KMS-11 (cell line): ENCODE measurements at regions not wholly inside any gene's neighbourhood (a gene's known extent, or its start where the extent isn't known, plus 50 kb on each side); places are given as distances from the start of the nearest gene placed in this dataset.
"Not testable (repeated sequence)": the region's sequence is repeated elsewhere in the genome, so short reads cannot be mapped to it uniquely, and the experiment has no call there.

ENCODE experiments used
- H2AFZ ChIP-seq: fragments of 200-600 bp; sonication (generic); 2 replicates; pipeline ENCODE4 v1.6.1; 2016; ENCODE audit warnings: antibody characterized with exemption, mixed run types, low read depth
- H3K27ac ChIP-seq: fragments of 200-600 bp; sonication (generic); 2 replicates; pipeline ENCODE4 v1.6.1; 2016; ENCODE audit warnings: mild to moderate bottlenecking, mixed run types
- H3K27me3 ChIP-seq: fragments of 200-600 bp; sonication (generic); 2 replicates; pipeline ENCODE4 v1.6.1; 2017; ENCODE audit warnings: mild to moderate bottlenecking, low read depth, mixed run types, moderate library complexity; ENCODE audit not compliant: insufficient read depth
- H3K36me3 ChIP-seq: fragments of 200-600 bp; sonication (generic); 2 replicates; pipeline ENCODE4 v1.6.1; 2017; ENCODE audit warnings: mild to moderate bottlenecking, mixed run types; ENCODE audit not compliant: insufficient read depth
- H3K4me1 ChIP-seq: fragments of 200-600 bp; sonication (generic); 2 replicates; pipeline ENCODE4 v1.6.1; 2016; ENCODE audit warnings: mild to moderate bottlenecking, low read depth, mixed run types; ENCODE audit not compliant: poor library complexity, severe bottlenecking
- H3K4me2 ChIP-seq: fragments of 200-600 bp; sonication (generic); 2 replicates; pipeline ENCODE4 v1.7.0; 2016; ENCODE audit warnings: mild to moderate bottlenecking, mixed run types
- H3K4me3 ChIP-seq: fragments of 200-600 bp; sonication (generic); IDR thresholded peaks from 2 replicates; pipeline ENCODE4 v1.6.1; 2017; ENCODE audit warnings: low read depth, low read length, mixed read lengths; ENCODE audit not compliant: insufficient read depth
- H3K79me2 ChIP-seq: fragments of 200-600 bp; sonication (generic); 2 replicates; pipeline ENCODE4 v1.6.1; 2016; ENCODE audit warnings: low read depth, mixed run types; ENCODE audit not compliant: insufficient read depth
- H3K9ac ChIP-seq: fragments of 200-600 bp; sonication (generic); 2 replicates; pipeline ENCODE4 v1.6.1; 2016; ENCODE audit warnings: mild to moderate bottlenecking, mixed run types
- H4K20me1 ChIP-seq: fragments of 200-600 bp; sonication (generic); 2 replicates; pipeline ENCODE4 v1.6.1; 2016; ENCODE audit warnings: mild to moderate bottlenecking, mixed run types; ENCODE audit not compliant: insufficient read depth
- TF ChIP-seq, protein P1 (sequence below): fragments of 200-600 bp; sonication (generic); conservative IDR thresholded peaks from 2 replicates; pipeline ENCODE4 v1.6.1; 2017; ENCODE audit warnings: low read depth, mild to moderate bottlenecking, antibody characterized with exemption, low read length, moderate library complexity, mixed read lengths

DNA sequence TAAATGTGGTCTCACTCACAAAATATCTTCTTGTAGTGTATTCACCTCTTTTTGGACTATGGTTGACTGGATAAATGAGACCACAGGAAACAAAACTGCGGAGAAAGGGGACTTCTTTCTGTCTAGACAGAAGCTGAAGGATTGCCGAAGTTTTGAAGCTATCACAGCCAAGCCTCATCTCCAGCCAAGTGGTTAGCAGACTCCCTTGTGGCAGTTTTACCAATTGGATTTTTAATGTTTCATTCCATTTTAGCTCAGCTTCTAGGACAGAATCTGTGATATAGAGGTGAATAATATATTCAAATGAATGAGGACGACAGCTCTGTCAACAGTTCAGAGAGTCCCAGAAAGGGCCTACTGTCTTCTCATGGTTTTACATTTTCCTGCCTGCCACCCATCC, 215.7 kb upstream of the ZNF608 start:
- Histone ChIP-seq H2AFZ (no peak overlapping the region), H3K4me2 (no peak overlapping the region), H3K27me3 (no peaks in the 10 kb centered on the region), H3K4me1 (peaks cover 8% of the 10 kb centered on the region), H3K27ac (no peak overlapping the region), H3K36me3 (no peaks in the 10 kb centered on the region), H3K79me2 (no peaks in the 10 kb centered on the region), H3K4me3 (no peak overlapping the region), H3K9ac (no peak overlapping the region), H4K20me1 (no peaks in the 10 kb centered on the region)
- TF ChIP-seq, protein P1, sequence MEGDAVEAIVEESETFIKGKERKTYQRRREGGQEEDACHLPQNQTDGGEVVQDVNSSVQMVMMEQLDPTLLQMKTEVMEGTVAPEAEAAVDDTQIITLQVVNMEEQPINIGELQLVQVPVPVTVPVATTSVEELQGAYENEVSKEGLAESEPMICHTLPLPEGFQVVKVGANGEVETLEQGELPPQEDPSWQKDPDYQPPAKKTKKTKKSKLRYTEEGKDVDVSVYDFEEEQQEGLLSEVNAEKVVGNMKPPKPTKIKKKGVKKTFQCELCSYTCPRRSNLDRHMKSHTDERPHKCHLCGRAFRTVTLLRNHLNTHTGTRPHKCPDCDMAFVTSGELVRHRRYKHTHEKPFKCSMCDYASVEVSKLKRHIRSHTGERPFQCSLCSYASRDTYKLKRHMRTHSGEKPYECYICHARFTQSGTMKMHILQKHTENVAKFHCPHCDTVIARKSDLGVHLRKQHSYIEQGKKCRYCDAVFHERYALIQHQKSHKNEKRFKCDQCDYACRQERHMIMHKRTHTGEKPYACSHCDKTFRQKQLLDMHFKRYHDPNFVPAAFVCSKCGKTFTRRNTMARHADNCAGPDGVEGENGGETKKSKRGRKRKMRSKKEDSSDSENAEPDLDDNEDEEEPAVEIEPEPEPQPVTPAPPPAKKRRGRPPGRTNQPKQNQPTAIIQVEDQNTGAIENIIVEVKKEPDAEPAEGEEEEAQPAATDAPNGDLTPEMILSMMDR: no peak

DNA sequence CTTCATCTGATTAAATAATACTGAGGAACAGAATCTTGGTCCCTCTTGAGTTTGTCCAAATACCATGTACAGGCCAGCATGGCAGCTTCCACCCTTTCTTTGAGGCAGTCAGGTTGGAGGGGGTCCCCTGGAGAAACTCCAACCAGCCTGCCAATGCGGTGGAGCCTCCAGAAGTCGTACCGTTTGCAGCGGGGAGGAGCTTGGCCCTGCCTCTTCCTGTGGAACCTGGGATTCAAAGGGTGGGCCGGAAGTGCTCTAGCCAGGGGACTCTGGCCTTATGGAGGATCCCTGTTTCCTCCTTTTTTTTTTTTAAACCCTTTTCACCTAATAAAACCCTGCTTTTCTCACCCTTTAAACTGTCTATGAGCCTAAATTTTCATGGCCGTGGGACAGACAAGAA, 216.3 kb upstream of the ZNF608 start:
- no peaks in the 10 kb centered on the region for H3K79me2 ChIP-seq
- H3K36me3 ChIP-seq: no peaks in the 10 kb centered on the region
- peaks cover 2% of the 10 kb centered on the region for H3K4me1 ChIP-seq
- no peaks in the 10 kb centered on the region for H4K20me1 ChIP-seq
- H3K9ac ChIP-seq: no peak overlapping the region
- TF ChIP-seq, protein P1: no peak
- H2AFZ ChIP-seq: no peak overlapping the region
- H3K27me3 ChIP-seq: no peaks in the 10 kb centered on the region
- H3K27ac ChIP-seq: no peak overlapping the region
- H3K4me2 ChIP-seq: no peak overlapping the region
- H3K4me3 ChIP-seq: no peak overlapping the region

DNA sequence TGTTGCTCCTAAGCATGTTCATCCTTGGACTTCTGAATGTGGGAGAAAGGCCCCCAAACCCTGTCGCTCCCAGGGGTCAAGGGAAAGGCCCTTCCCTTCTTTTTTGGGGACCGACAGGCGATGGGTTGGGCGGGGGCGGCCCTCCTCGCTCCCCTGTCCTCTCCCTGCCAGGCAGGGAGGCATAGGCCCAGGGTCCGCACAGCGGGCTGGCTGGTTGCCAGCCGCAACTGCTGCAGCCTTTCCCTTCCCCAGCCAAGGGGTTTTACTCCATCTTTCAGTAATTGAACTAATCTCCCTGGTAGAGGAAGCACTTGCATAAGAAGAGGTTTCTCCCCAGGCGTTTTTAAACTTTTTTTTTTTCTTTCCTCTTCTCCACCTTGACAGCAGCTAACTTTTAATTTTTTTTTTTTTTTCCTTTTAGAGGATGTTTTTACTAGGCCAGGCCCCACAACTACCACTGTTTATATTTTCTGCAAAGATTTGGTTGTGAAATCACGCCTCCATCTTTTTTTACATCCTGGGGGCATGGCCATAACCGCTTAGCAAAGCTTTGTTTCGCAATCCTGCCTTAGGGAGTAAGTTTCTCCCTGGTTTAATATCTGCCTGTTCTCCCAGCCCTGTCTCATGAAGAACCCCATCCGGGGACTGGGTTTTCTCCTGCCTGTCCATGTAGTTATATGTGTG, 216.9 kb upstream of the ZNF608 start:
- no peak overlapping the region for H2AFZ ChIP-seq
- no peak overlapping the region for H3K4me3 ChIP-seq

DNA sequence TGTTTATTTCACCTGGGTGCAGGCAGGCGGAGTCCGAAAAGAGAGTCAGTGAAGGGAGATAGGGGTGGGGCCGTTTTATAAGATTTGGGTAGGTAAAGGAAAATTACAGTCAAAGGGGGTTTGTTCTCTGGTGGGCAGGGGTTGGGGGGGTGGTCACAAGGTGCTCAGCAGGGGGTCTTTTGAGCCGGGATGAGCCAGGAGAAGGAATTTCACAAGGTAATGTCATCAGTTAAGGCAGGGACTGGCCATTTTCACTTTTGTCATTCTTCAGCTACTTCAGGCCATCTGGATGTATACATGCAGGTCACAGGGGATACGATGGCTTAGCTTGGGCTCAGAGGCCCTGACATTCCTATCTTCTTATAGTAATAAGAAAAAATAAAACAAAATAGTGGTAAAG, 220.3 kb upstream of the ZNF608 start:
- not testable (repeated sequence) for H3K4me2 ChIP-seq, H3K79me2 ChIP-seq, H3K27ac ChIP-seq, H3K4me3 ChIP-seq, H3K27me3 ChIP-seq, H4K20me1 ChIP-seq, H2AFZ ChIP-seq, H3K4me1 ChIP-seq, H3K36me3 ChIP-seq, H3K9ac ChIP-seq

More for the DNA sequence above, 216.9 kb upstream of the ZNF608 start:
- no peaks in the 10 kb centered on the region for H3K79me2 ChIP-seq
- no peak overlapping the region for H3K9ac ChIP-seq
- TF ChIP-seq, protein P1: no peak
- H3K4me2 ChIP-seq: no peak overlapping the region
- no peak overlapping the region for H3K27ac ChIP-seq
- H3K4me1 ChIP-seq: no peaks in the 10 kb centered on the region
- no peaks in the 10 kb centered on the region for H3K36me3 ChIP-seq
- no peaks in the 10 kb centered on the region for H3K27me3 ChIP-seq
- no peaks in the 10 kb centered on the region for H4K20me1 ChIP-seq

DNA sequence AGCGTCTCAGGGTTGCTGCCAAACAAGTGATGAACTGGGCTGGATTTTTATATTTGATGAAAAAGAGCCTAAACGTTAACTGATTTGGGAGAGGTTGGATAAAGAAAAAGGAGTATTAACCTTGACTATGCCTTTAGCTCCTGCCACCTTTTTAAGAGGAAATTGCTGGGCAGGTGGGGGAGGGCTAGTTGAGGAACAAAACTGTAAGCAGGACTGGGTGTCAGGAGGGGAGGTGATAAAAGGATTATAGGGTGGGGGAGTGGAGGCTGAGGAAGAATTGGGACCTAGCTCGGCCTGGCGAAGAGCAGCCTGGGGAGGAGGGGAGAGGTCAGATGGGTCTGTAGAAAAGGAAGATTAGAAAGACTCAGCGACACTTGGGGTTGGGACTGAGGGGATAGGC, 223.9 kb upstream of the ZNF608 start:
- H2AFZ ChIP-seq, H3K27me3 ChIP-seq, H3K4me2 ChIP-seq, H4K20me1 ChIP-seq, H3K4me1 ChIP-seq, H3K4me3 ChIP-seq, H3K36me3 ChIP-seq, H3K27ac ChIP-seq, H3K9ac ChIP-seq, H3K79me2 ChIP-seq: not testable (repeated sequence)
